ENCODE measurements at regions not wholly inside any gene's neighbourhood (a gene's known extent, or its start where the extent isn't known, plus 50 kb on each side); places are given as distances from the start of the nearest gene placed in this dataset.

DNA sequence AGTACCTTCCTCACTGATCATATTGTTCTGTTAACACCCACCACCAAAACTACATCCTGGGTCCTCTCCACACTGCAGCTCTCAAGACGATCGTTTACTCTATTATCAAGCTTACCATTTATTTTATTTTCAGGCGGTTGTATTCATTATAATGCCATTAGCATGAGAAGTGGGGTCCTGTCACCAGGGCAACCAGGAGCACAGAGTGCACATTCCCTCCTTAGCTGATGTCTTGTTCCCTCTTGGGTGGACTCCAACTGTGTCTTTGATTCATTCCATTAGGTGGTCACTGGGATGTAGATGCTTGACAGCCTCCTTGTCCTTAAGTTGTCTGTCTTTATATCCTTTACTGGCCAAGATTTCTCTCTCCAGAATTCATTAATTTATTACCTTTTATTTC lies 965.9 kb upstream of the EEF2KMT start:
- no peak for DNase-seq (ENCODE audit: low read depth)

DNA sequence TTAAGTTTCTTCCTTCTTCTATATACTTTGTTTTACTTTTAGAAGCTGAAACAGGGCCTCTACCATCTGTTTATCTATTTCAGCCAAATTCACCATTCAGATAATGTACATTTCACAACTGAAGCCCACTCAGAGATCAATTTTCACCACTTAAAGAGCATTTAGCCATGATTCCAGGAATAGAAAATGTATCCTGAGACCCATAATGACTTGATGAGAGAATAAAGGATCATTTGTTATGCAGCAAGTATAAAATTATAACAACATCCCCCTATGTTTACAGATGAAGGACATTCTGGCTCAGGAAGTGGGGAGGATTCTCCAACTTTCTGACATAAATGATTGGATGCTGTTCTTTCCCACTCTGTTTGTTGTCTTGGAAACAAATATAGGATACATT lies 962.1 kb upstream of the EEF2KMT start:
- no peak for DNase-seq (ENCODE audit: low read depth)

DNA sequence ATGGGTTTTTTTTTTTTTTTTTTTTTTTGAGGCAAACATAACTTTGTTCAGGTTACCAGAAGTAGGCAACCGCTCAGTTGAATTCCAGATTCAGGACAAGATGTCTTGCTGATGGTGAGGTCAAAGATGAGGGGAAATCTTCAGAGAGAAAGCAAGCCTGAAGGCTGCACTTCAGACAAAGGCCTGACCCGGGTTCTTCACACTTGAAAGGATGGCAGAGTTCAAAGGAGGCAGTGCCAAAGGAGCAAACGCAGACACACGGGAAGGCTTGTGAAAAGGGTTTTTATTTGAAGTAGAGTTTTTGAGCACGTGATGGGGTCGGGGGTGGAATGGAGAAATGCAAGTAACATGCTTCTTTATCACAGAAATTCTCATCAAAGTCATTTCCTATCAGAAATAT lies 960.2 kb upstream of the EEF2KMT start:
- no peak for DNase-seq (ENCODE audit: low read depth)

DNA sequence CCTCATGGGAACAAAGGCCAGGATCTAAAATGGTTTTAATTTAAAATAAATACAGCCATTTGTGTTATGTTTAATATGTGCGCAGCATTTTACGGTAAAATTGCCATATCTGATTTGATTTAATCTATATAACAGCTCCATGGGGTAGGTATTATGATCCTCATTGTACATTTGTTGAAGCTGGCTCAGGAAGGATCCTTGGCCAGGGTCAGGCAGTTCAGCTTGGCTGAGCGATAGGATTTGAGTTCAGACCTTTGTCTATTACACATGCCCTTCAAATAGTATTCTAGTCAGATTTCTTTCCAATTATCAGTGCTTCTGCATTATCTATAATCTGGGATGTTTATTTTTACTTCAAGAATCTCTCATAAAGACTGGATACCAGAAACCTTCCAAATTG lies 950.4 kb upstream of the EEF2KMT start:
- no peak for DNase-seq (ENCODE audit: low read depth)

DNA sequence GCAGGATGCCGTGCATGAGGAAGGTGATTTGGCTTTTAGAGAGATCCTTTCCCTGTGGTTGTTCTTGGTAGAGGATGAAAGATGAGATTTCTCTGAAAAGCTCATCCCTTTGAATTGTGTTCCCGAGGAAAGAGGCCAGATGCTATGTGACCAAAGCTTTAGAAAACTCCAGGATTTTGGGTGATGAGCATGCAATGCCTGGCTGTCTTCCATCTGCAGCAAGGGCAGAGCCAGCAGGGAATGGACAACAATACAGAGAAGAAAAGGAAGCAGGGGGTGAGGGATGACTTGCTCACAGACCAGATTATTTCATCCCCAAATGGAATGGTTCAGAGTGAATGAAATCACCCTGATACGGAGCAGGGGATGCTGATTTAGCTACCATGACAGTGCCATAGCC lies 949.7 kb upstream of the EEF2KMT start:
- DNase-seq (ENCODE audit: low read depth): no peak

DNA sequence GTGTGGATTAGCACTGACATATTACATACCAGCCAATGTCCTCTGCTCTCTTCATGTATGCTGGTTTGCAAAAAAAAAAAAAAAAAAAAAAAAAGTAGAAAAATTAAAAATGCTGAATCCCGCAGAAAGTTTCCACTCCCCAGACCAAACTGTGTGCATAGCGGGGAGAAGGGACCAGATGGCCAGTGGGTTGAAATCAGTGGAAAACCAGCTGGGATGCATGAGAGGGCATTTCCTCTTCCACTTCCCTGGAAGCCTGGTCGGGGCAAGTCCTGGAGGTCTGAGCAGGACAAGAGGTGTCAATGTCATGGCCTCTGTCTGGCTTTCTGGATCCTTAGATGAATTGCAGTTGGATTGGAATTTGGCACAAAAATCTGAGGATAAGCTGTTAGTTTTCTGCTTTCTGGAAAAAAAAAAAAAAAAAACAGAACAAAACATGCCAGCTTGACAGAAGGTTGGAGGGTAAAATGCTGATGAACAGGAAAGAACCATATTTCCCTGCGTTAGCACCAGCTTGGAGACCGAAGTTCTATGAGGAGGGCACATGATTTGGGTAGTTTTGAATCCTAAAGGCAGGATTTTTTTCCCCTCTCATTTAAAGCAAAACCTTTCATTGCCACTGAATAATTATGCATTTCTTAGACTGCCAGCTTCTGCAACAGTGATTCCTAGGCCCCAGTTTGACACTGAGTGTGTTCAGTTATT lies 941.5 kb upstream of the EEF2KMT start:
- DNase-seq (ENCODE audit: low read depth): no peak

DNA sequence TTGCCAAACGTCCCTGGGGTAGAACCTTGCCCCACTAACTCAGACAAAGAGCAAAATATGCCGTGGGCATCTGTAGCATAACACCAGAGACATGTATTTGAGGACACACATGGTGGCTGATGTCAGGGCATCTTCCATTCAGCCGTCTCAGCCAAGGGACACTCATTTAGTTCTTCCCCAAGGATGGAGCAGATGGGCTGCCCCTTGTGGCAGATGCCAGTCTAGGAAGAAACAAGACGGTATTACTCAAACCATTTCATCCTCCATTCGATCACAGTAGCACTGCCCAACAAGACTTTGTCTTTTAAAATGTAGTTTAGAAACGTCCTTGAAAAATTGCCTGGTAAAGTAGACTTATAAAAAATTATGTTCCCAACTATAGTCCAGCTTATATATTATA lies 937.6 kb upstream of the EEF2KMT start:
- no peak for DNase-seq (ENCODE audit: low read depth)

DNA sequence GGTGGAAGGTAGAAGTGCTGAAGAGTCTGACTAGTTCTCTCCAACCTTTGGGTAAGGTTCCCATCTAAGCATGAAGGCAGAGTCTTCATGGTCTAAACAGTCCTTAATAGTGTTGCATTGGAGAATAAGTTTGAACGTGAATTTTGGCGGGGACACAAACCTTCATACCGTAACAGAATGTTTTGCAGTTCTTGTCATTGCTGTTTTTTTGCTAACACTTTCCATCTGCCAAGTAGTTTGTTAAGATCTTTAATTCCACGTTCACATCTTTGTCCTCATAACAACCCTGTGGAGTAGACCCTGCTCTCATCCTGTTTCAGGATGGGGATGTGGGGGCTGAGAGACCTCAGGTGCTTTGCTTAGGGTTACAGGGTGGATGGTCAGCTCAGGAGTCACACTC lies 936.9 kb upstream of the EEF2KMT start:
- DNase-seq (ENCODE audit: low read depth): no peak

DNA sequence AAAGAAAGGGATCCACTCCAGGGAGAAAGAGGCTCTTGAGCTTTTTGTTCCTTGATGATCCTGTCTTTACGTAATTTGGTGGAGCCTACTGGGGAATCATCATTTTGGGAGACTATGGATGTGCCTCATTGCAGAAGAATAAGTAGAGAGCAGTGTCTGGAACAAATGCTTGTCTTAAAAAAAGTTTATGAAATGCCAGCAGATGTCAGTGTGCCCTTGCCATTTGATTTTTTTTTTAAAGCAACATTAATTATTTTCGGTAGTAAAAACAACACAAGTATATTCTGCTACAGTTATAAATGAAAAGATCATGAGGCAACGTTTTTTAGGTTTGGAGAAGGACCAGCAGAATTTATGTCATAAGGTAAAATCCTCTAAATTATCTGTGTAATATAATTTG lies 934.8 kb upstream of the EEF2KMT start:
- DNase-seq (ENCODE audit: low read depth): no peak

DNA sequence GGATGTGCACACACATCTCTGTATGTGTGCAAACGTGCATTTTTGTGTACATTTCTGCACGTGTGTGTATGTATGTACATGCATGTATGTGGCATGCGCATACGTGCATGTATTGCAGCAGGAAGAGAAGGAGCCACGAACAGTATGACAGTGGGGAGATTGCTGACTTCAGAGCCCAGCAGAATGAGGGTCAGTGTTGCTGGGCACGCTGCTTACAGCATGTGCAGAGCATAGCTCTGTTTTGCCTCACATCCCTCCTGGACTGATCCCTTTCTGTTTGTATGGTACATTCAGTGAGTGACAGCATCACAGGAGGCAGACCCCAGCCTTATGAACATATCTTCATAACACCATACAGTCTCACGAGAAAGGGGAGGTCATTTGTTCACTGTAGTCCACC lies 934.0 kb upstream of the EEF2KMT start:
- DNase-seq (ENCODE audit: low read depth): no peak

DNA sequence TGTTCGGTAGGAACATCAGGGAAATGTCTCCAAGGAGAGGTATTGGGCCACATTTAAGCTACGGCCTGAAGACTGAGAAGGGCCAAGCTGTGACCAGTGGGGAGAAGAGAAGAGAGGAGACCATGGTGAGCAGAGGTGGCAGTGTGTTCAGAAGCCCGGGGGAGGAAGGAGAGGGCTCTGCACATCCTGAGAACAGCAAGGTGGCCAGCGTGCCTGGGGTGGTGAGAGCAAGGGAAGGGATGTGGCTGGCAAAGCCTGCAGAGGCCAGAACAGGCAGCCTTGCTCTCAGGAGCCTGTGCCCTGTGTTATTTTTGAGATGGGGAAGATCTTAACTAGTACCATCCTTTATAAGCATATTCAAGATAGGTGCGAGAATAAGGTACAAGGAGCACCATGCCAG lies 933.5 kb upstream of the EEF2KMT start:
- no peak for DNase-seq (ENCODE audit: low read depth)

DNA sequence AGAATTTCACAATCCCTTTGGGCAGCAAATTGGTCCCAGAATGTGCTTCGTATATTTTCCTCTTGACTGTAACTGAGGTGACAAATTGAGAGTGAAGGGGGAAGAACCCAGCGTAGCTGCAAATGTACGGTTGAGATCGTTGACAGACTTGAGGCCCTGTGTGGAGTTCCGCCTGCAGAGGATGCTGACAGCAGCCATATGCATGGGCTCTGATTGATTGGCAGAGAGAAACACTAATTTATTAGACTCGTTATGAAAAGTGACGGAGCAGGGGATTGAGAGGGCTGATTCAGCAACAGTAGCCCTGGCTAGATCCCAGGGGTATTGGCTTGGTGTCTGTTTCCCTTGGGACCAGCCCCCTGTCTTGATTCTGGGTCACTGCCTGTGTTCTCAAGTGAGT lies 930.1 kb upstream of the EEF2KMT start:
- no peak for DNase-seq (ENCODE audit: low read depth)

DNA sequence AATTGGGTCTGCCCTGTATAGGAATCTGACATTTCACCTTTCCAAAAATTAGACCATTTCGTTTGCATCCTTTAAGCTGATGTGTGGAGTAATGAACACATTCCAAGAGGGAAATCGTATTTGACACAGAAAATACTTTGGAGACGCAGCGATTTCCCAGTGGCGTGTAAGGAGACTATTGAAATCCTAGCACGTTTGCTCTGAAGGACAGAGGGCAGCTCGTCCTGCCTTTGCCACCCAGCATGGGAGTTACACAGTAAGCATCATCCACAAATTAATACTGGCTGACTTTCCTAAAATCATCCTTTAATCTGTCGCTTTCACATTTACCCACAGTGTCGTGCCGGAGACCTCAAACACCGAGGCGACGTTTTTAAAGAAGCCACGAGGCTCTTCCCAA lies 925.9 kb upstream of the EEF2KMT start:
- no peak for DNase-seq (ENCODE audit: low read depth)

DNA sequence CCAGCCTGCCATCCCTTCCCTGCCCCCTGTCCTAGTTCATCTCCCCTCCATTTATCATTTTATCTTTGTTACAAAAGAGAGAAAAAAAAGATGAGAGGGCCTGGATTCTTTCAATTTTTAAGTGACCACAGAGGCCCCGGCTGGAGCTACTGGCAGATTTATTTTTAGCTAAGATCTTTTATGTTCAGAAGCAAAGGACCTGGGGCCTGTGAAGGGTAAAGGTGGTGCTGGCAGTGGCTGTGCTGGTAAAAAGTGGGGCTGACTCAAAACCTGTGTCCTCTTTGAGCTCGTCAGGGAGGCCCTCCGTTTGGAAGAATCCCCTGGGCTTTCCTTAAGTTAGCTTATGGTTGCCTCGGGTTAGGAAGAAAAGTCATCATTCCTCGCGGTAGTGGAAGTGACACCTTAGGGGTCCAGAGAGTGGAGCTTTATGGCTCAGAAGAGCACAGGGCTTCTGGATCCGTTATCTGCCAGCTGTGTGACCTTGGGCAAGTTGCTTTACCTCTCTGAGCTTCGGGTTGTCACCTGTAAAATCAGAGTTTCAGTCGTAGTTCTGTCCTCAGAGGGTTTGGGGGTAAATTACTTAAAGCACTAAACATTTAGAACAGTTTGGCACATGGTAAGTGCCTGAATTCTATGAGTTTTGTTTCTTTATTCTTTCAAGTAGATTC lies 923.8 kb upstream of the EEF2KMT start:
- DNase-seq (ENCODE audit: low read depth): no peak

DNA sequence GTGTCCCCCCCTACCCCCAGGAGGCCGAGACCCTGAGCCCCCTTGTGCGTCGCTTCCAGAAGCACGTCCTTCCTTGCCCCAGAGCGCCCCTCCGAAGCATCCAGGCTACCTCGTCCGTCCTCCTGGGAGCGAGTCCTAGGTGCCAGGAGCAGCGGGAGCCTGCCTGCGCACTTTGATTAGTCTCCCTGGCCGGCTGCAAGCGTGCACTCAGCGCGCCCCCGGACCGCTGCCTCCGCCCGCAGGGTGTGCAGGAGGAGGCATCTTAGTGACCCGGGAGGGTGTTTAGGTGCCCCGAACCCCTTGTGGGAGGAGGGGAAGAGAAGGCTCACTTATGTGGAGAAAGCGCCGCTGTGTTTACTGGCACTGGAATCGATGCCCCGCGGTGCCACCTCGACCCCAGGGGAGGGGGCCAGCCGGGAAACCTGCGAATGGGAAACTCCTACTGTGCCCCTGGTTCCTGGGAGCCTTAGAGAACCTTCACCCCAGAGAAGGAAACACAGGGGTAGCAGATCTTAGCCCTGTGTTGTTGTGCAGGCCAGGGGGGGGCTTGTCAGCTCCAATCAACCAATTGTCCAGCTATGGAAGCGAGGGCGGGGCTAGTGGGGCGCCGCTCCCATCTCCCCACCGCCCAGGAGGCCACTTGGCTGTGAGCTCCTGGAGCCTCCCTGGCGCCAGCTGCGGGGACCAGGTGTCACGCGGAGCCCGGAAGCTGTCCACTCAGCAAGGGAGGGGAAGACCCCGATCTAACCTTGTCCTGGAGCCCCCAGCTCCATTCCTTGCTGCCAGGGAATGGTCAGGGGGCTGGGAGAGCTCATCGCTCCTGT lies 922.8 kb upstream of the EEF2KMT start:
- DNase-seq (ENCODE audit: low read depth): no peak

DNA sequence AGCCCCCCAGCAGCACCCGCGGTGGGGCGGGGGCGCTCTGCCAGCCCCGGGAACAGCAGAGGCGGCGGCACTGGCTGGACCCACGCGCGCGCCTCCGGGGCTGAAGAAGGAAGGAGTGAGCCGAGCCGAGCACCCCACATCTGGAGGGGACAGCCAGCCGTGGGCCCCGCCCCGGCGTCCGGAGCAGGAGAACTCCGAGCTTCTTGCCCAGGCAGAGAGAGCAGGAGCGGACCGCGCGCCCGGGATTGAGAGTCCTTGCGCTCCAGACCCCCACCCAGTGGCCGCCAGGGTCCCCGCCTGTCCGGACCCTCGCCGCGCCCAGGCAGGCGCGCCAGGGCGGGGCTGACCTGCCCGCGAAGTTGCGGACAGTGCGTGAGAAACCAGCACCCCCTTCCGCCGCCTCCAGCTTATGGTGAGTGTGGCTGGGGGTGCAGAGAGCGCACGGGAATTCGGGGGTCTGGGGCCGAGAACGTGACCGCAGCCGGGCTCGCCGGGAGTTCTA lies 921.9 kb upstream of the EEF2KMT start:
- no peak for DNase-seq (ENCODE audit: low read depth)

DNA sequence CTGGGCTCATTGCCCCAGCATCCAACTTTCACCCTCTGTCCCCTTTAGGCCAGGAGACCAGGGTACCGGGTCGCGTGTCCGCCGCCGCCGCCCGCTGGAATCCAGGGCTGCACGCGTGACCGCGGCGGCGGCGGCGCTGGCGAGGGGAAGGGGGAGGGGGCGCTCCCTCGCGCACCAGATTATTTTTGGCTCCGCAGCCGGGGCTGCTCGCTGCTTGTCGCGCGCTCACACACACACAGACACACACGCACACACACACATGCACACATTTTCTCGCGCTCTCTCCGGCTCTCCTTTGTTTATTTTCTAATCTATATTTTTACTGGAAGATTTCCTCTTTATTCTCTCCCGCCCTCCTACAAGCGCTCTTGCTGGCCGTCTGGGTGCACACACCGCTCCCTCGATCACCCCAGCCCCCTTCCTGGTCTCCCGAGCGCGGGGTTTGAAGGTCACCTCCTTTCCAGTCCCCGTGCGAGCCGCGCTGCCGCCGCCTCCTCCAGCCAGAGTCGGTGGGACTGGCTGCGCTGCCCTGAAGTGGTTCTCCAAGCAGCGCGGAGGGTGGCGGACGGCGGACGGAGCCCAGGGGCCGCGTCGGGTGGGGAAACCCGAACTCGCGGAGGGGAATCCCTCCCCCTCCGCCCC lies 921.4 kb upstream of the EEF2KMT start:
- DNase-seq (ENCODE audit: low read depth): no peak

DNA sequence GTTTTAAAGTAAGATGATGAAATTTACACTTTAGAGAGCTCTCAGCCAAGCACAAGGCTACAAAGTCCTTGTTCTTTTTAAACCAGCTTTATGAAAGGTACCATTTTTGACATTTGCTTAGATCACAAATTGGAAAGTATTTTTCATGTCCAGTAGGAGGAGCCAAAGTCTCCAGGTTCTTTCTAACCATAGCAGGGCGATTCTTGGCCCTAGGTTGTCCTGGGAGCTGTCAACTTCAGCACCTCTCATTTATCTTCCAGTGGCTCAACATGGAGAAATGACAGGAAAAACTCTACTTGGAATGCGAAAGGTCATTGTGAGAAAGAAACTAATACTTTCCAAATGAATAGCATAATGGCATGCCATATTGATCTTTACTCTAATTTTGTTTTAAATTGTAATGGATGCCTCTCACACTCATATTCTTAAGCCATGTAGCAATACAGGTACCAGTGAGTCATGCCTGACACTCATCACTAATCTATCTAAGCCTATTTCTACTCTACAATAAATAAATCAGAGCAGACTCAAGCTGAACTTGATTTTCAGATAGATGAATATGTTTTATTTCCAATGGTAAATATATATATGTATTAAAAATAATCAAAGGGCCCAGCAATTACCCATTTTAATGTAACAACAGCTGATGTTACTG lies 919.1 kb upstream of the EEF2KMT start:
- no peak for DNase-seq (ENCODE audit: low read depth)

DNA sequence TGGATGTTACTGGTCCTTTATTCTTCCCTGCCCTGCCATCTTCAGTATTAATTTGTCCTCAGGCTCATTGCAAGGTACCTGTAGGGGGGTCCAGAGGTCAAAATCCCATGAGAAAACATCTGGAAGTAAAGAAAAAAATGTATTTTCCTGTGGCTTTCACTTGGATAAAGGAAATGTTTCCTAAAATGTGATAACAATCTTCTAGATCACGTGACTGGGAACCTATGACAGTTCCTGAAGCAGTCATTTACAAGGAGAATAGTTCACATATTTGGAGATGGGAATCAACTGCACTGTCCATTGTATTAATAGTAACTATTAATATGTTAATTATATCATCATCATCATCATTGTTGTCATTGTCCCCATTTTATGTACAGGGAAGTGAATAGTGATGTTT lies 915.1 kb upstream of the EEF2KMT start:
- DNase-seq (ENCODE audit: low read depth): no peak

DNA sequence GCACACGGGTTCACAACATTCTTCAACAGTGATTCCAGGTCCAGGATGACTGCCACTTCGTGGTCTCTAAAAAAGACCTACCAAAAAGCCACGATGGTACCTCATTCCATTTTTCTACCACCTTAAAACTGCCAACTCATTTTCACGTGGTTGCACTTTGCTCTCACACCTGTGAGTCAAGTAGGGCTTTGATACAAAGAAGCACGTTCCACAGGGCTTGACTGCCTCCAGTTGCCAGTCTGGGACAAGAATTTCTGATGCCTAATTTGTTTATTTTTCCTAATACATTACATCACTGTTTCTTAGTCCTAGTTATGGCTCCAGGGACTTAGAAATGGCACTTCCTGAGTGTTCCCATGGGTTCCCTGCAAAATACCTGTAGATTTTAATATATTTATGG lies 911.6 kb upstream of the EEF2KMT start:
- DNase-seq (ENCODE audit: low read depth): no peak

DNA sequence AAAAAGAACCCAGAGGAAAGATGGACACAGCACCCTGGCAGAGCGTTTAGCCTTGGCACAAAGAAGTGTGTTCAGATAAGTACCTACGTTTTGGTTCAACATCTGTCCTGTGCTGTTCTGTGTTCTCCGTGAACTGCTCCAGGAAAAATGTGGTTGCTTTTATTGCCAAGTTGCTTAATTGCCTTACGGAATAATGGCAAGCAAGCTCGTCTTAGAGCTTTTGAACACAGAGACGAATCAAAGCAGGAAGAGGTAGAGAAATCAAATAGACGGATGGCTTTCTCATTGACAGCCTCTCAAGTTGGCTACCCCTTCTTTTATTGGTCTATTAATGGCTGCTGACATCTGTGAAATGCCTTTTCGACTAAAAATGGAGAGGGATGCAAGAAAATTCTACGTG lies 911.1 kb upstream of the EEF2KMT start:
- no peak for DNase-seq (ENCODE audit: low read depth)

DNA sequence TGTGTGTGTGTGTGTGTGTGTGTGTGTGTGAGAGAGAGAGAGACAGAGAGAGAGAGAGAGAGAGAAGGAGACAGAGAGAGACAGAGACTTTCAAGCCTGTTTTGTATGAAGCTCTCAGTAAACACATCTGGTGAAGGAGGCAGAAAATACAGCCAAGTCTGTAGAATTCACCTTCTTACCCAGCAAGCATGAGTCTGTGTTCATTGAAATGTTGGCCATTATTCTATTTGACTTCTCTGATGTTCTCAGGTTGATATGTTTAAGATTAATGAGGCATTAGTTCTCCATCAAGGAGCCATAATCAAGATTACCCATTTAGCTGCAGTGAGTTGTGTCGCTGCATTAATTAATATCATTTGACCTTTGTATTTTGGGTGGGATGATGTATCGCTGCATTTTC lies 895.8 kb upstream of the EEF2KMT start:
- DNase-seq (ENCODE audit: low read depth): no peak

Measured in stimulated activated CD8-positive, alpha-beta memory T cell treated with anti-CD3 and anti-CD28 coated beads, Interleukin-15, amount 100 ng/mL, for 24 hours (primary cell).